ENCODE measurements at regions not wholly inside any gene's neighbourhood (a gene's known extent, or its start where the extent isn't known, plus 50 kb on each side); places are given as distances from the start of the nearest gene placed in this dataset.

GRCh38 chr3:54026543-54026942 lies 95.8 kb upstream of the CACNA2D3 start:
- TF ChIP-seq, protein P1, sequence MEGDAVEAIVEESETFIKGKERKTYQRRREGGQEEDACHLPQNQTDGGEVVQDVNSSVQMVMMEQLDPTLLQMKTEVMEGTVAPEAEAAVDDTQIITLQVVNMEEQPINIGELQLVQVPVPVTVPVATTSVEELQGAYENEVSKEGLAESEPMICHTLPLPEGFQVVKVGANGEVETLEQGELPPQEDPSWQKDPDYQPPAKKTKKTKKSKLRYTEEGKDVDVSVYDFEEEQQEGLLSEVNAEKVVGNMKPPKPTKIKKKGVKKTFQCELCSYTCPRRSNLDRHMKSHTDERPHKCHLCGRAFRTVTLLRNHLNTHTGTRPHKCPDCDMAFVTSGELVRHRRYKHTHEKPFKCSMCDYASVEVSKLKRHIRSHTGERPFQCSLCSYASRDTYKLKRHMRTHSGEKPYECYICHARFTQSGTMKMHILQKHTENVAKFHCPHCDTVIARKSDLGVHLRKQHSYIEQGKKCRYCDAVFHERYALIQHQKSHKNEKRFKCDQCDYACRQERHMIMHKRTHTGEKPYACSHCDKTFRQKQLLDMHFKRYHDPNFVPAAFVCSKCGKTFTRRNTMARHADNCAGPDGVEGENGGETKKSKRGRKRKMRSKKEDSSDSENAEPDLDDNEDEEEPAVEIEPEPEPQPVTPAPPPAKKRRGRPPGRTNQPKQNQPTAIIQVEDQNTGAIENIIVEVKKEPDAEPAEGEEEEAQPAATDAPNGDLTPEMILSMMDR (IDR thresholded peaks at IDR 0.05), result no peak
- no peak for TF ChIP-seq POLR2A (IDR thresholded peaks at IDR 0.05)
- no peak for TF ChIP-seq EP300 (IDR thresholded peaks at IDR 0.05; ENCODE audit: low read depth)
- TF ChIP-seq POLR2AphosphoS5 (IDR thresholded peaks at IDR 0.05), result no peak
